ENCODE measurements at regions not wholly inside any gene's neighbourhood (a gene's known extent, or its start where the extent isn't known, plus 50 kb on each side); places are given as distances from the start of the nearest gene placed in this dataset.
A peak's percentile ranks its signal among the peaks of the same experiment; 100 is the strongest.
"Not testable (repeated sequence)": the region's sequence is repeated elsewhere in the genome, so short reads cannot be mapped to it uniquely, and the experiment has no call there.

DNA sequence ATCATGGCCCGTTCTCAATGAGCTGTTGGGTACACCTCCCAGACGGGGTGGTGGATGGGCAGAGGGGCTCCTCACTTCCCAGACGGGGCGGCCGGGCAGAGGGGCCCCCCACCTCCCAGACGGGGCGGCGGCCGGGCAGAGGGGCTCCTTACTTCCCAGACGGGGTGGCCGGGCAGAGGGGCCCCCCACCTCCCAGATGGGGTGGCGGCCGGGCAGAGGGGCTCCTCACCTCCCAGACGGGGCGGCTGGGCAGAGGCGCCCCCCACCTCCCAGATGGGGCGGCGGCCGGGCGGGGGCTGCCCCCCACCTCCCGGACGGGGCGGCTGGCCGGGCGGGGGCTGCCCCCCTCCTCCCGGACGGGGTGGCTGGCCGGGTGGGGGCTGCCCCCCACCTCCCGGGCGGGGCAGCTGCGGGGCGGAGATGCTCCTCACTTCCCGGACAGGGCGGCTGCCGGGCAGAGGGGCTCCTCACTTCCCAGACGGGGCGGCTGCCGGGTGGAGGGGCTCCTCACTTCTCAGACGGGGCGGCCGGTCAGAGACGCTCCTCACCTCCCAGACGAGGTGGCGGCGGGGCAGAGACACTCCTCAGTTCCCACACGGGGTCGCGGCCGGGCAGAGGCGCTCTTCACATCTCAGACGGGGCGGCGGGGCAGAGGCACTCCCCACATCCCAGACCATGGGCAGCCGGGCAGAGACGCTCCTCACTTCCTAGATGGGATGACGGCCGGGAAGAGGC, 63.3 kb upstream of the TEX264 start:
- H3K4me1 Mint-ChIP-seq (ENCODE audit: low read depth, unreplicated experiment); H3K4me3 Mint-ChIP-seq (ENCODE audit: unreplicated experiment); H3K27me3 Mint-ChIP-seq (ENCODE audit: unreplicated experiment): not testable (repeated sequence)
- peak; percentile 16 for DNase-seq
- peak overlapping the region; percentile 77 for H3K27ac Mint-ChIP-seq (ENCODE audit: unreplicated experiment)
- peaks cover 13% of the 10 kb centered on the region for H3K9me3 Mint-ChIP-seq (ENCODE audit: unreplicated experiment)
- H3K36me3 Mint-ChIP-seq (ENCODE audit: unreplicated experiment) = peaks cover 23% of the 10 kb centered on the region

- H3K4me1 Mint-ChIP-seq (ENCODE audit: low read depth, unreplicated experiment) = peaks cover 4% of the 10 kb centered on the region
- TF ChIP-seq CTCF (IDR thresholded peaks at IDR 0.05; ENCODE audit: partially characterized antibody, unreplicated experiment) = no peak
- H3K4me3 Mint-ChIP-seq (ENCODE audit: unreplicated experiment) = no peak overlapping the region
- H3K36me3 Mint-ChIP-seq (ENCODE audit: unreplicated experiment) = peaks cover 17% of the 10 kb centered on the region
- H3K9me3 Mint-ChIP-seq (ENCODE audit: unreplicated experiment) = peaks cover 13% of the 10 kb centered on the region
- peaks cover 7% of the 10 kb centered on the region for H3K27me3 Mint-ChIP-seq (ENCODE audit: unreplicated experiment)
- DNase-seq = no peak
- no peak overlapping the region for H3K27ac Mint-ChIP-seq (ENCODE audit: unreplicated experiment)
Observed at GRCh38 chr3:51610708-51611107, 60.3 kb upstream of the TEX264 start.

GRCh38 chr3:51617597-51617996, 53.5 kb upstream of the TEX264 start:
- H3K36me3 Mint-ChIP-seq (ENCODE audit: unreplicated experiment) = no peaks in the 10 kb centered on the region
- TF ChIP-seq CTCF (IDR thresholded peaks at IDR 0.05; ENCODE audit: partially characterized antibody, unreplicated experiment) = no peak

GRCh38 chr3:51618038-51618437, 53.0 kb upstream of the TEX264 start:
- DNase-seq; H3K36me3 Mint-ChIP-seq (ENCODE audit: unreplicated experiment); H3K27me3 Mint-ChIP-seq (ENCODE audit: unreplicated experiment); H3K4me1 Mint-ChIP-seq (ENCODE audit: low read depth, unreplicated experiment); H3K4me3 Mint-ChIP-seq (ENCODE audit: unreplicated experiment); H3K27ac Mint-ChIP-seq (ENCODE audit: unreplicated experiment); H3K9me3 Mint-ChIP-seq (ENCODE audit: unreplicated experiment): not testable (repeated sequence)

More at GRCh38 chr3:51617597-51617996, 53.5 kb upstream of the TEX264 start:
- H3K27ac Mint-ChIP-seq (ENCODE audit: unreplicated experiment) = no peak overlapping the region
- no peak overlapping the region for H3K4me3 Mint-ChIP-seq (ENCODE audit: unreplicated experiment)
- H3K27me3 Mint-ChIP-seq (ENCODE audit: unreplicated experiment) = peaks cover 2% of the 10 kb centered on the region
- H3K4me1 Mint-ChIP-seq (ENCODE audit: low read depth, unreplicated experiment) = peaks cover 6% of the 10 kb centered on the region
- DNase-seq = no peak
- peaks cover 4% of the 10 kb centered on the region for H3K9me3 Mint-ChIP-seq (ENCODE audit: unreplicated experiment)

DNA sequence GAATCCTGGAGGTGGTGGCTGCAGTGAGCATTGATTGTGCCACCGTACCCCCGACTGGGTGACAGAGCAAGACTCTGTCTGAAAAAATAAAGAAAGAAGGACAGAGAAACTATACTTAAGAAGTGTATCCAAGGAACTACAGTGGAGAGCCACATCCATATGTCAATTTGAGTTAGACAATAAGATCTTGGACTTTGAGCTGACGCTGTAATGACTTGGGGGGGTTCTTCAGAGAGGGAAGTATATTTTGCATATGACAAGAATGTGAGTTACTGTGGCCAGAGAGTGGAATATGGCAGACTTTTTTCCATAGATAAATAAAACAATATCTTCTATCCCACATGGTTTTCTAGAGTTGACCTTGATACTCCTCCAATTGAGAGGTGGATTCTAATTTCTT, 52.6 kb upstream of the TEX264 start:
- Mint-ChIP-seq H3K9me3 (ENCODE audit: unreplicated experiment) (peaks cover 4% of the 10 kb centered on the region), H3K4me3 (ENCODE audit: unreplicated experiment) (no peak overlapping the region), H3K27me3 (ENCODE audit: unreplicated experiment) (peaks cover 2% of the 10 kb centered on the region), H3K27ac (ENCODE audit: unreplicated experiment) (no peak overlapping the region), H3K4me1 (ENCODE audit: low read depth, unreplicated experiment) (peaks cover 11% of the 10 kb centered on the region), H3K36me3 (ENCODE audit: unreplicated experiment) (no peaks in the 10 kb centered on the region)
- no peak for TF ChIP-seq CTCF (IDR thresholded peaks at IDR 0.05; ENCODE audit: partially characterized antibody, unreplicated experiment)
- no peak for DNase-seq

DNA sequence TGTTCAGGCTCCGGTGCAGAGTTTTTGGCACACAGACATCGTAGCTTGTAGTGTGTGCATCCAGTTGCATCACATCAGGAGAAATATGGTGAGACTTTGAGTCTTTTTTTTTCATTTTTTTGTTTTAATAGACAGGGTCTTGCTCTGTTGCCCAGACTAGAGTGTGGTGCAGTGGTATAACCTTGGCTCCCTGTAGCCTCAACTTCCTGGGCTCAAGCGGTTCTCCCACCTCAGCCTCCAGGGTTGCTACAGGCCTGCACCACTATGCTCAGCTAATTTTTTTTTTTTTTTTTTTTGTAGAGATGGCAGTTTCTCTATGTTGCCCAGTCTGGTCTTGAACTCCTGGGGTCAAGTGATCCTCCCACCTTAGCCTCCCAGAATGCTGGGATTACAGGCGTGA, 51.1 kb upstream of the TEX264 start:
- Mint-ChIP-seq H3K27me3 (ENCODE audit: unreplicated experiment) (peaks cover 2% of the 10 kb centered on the region), H3K36me3 (ENCODE audit: unreplicated experiment) (no peaks in the 10 kb centered on the region), H3K4me1 (ENCODE audit: low read depth, unreplicated experiment) (peaks cover 11% of the 10 kb centered on the region), H3K4me3 (ENCODE audit: unreplicated experiment) (no peak overlapping the region), H3K9me3 (ENCODE audit: unreplicated experiment) (peaks cover 4% of the 10 kb centered on the region), H3K27ac (ENCODE audit: unreplicated experiment) (no peak overlapping the region)
- no peak for DNase-seq
- TF ChIP-seq CTCF (IDR thresholded peaks at IDR 0.05; ENCODE audit: partially characterized antibody, unreplicated experiment) = no peak

Data from glutamatergic neuron (in vitro differentiated cells).